Neural cell (in vitro differentiated cells): ENCODE measurements at regions not wholly inside any gene's neighbourhood (a gene's known extent, or its start where the extent isn't known, plus 50 kb on each side); places are given as distances from the start of the nearest gene placed in this dataset.

Experiments
- CTCF ChIP-seq: fragments of 450-650 bp; IDR thresholded peaks from 2 replicates; pipeline ENCODE4 v1.5.1; 2014; ENCODE audit warnings: antibody characterized with exemption, mild to moderate bottlenecking, moderate library complexity; ENCODE audit not compliant: poor library complexity, severe bottlenecking
- EP300 ChIP-seq: fragments of 450-650 bp; conservative IDR thresholded peaks from 2 replicates; pipeline ENCODE4 v1.6.1; 2014; ENCODE audit warnings: antibody characterized with exemption, mild to moderate bottlenecking, moderate library complexity; ENCODE audit not compliant: poor library complexity, severe bottlenecking
- EZH2 ChIP-seq: fragments of 200-600, 300-800 bp; shearing (Covaris generic), sonication (generic); IDR thresholded peaks from 2 replicates; pipeline ENCODE4 v1.6.1; 2014; ENCODE audit warnings: antibody characterized with exemption, low read length, borderline replicate concordance, mild to moderate bottlenecking; ENCODE audit not compliant: insufficient read depth, poor library complexity, severe bottlenecking
- MXI1 ChIP-seq: fragments of 450-650 bp; conservative IDR thresholded peaks from 2 replicates; pipeline ENCODE4 v1.6.1; 2014; ENCODE audit warnings: antibody characterized with exemption, mild to moderate bottlenecking; ENCODE audit not compliant: poor library complexity, severe bottlenecking
- POLR2AphosphoS5 ChIP-seq: IDR thresholded peaks from 2 replicates; pipeline ENCODE4 v1.6.1; 2012
- RAD21 ChIP-seq: fragments of 450-650 bp; conservative IDR thresholded peaks from 2 replicates; pipeline ENCODE4 v1.6.1; 2014; ENCODE audit warnings: antibody characterized with exemption, mild to moderate bottlenecking, moderate library complexity
- REST ChIP-seq: IDR thresholded peaks from 2 replicates; pipeline ENCODE4 v1.6.1; 2012; ENCODE audit warnings: borderline replicate concordance
- SMC3 ChIP-seq: fragments of 450-650 bp; conservative IDR thresholded peaks from 2 replicates; pipeline ENCODE4 v1.6.1; 2014; ENCODE audit warnings: antibody characterized with exemption, mild to moderate bottlenecking, moderate library complexity; ENCODE audit not compliant: poor library complexity

GRCh38 chr7:67359900-67360299 is 363.3 kb downstream of the TYW1 start:
- no peak for TF ChIP-seq CTCF
- TF ChIP-seq EP300, result no peak
- TF ChIP-seq EZH2, result no peak
- no peak for TF ChIP-seq MXI1
- TF ChIP-seq SMC3, result no peak
- TF ChIP-seq POLR2AphosphoS5, result no peak
- TF ChIP-seq REST, result no peak
- no peak for TF ChIP-seq RAD21
